Gastroesophageal sphincter (tissue), 3 donors: ENCODE measurements at regions not wholly inside any gene's neighbourhood (a gene's known extent, or its start where the extent isn't known, plus 50 kb on each side); places are given as distances from the start of the nearest gene placed in this dataset.

Source experiments
- CTCF ChIP-seq, 4 experiments: fragments of 200-600 bp in 2 of 4; fragments of 450-650 bp in 2 of 4; sonication (generic) in 1 of 4; IDR thresholded peaks; one replicate each; pipeline ENCODE4 v1.5.1; 2017 to 2019; ENCODE audit warnings: antibody characterized with exemption in 4 of 4, mild to moderate bottlenecking in 2 of 4, moderate library complexity in 2 of 4
- EP300 ChIP-seq: sonication (generic); formaldehyde crosslinking; IDR thresholded peaks from one replicate; pipeline ENCODE4 v1.6.1; 2017; ENCODE audit warnings: antibody characterized with exemption, mild to moderate bottlenecking
- POLR2A ChIP-seq, 2 donors: fragments of 450-650 bp; IDR thresholded peaks; one replicate each; pipeline ENCODE4 v1.6.1; 2017; ENCODE audit warnings: antibody characterized with exemption in 2 of 2, mild to moderate bottlenecking in 2 of 2, moderate library complexity in 1 of 2
- POLR2AphosphoS5 ChIP-seq: sonication (generic); formaldehyde crosslinking; IDR thresholded peaks from one replicate; pipeline ENCODE4 v1.6.1; 2017; ENCODE audit warnings: antibody characterized with exemption

- TF ChIP-seq POLR2A (IDR thresholded peaks at IDR 0.05) (no peak), CTCF (IDR thresholded peaks at IDR 0.05) (no peak), POLR2AphosphoS5 (no peak), EP300 (no peak)
Observed at GRCh38 chr5:52043543-52043942, 660.3 kb downstream of the ISL1 start.
